ENCODE measurements at regions not wholly inside any gene's neighbourhood (a gene's known extent, or its start where the extent isn't known, plus 50 kb on each side); places are given as distances from the start of the nearest gene placed in this dataset.
A peak's percentile ranks its signal among the peaks of the same experiment; 100 is the strongest.

DNA sequence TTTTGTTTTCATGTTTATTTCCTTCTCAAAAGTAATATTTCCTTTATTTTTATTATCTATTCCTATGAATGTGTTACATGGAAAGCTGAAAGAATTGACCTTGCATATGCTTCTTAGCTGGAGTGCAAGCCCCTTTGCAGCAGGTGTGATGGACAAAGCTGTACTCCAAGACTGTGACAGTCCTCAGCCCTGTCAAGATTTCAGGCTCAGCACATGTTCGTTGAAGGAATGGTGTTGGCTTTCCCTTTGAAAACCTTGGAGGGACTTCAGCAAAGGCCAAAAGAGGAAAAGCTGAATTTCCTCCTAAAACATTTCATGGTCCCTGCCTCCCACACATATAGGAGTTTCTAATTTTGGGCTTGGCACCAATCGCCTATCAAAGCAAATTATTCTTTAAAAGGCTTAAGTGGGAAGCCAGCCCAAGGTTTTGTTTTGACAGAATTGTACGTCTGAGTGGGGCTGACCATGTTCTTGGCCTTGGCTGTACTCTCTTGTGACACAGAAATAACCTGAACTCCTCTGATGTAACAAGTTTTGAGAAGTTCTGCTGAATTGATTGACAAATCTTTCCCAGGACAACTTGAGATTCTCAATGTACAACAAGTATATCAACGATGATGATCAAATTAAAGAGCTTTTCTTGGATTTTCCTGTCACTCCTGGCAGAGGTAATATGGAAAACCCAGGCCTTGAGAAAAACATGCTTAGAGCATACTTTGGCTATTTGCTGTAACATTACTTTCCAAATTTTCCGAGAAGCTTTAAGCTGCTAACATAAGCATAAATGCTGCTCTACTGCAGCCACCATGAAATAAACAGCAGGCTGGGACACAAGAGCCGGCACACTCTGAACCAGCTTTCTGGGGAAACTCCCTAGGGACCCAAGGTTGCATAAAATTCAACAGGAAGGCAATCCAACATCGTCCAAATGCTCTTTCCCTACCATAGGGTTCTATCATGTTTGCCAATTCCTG lies 135.7 kb upstream of the ZNF648 start:
- Histone ChIP-seq H3K4me3 (no peak overlapping the region), H3K4me1 (no peaks in the 10 kb centered on the region), H3K36me3 (no peaks in the 10 kb centered on the region), H3K27me3 (no peaks in the 10 kb centered on the region), H3K27ac (peak overlapping the region in 3 of 4 donors; percentile 24 to 62 (median 60)), H3K9me3 (no peaks in the 10 kb centered on the region)
- peak in 1 of 3 donors; percentile 58 for DNase-seq
- TF ChIP-seq, protein P1, sequence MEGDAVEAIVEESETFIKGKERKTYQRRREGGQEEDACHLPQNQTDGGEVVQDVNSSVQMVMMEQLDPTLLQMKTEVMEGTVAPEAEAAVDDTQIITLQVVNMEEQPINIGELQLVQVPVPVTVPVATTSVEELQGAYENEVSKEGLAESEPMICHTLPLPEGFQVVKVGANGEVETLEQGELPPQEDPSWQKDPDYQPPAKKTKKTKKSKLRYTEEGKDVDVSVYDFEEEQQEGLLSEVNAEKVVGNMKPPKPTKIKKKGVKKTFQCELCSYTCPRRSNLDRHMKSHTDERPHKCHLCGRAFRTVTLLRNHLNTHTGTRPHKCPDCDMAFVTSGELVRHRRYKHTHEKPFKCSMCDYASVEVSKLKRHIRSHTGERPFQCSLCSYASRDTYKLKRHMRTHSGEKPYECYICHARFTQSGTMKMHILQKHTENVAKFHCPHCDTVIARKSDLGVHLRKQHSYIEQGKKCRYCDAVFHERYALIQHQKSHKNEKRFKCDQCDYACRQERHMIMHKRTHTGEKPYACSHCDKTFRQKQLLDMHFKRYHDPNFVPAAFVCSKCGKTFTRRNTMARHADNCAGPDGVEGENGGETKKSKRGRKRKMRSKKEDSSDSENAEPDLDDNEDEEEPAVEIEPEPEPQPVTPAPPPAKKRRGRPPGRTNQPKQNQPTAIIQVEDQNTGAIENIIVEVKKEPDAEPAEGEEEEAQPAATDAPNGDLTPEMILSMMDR (IDR thresholded peaks at IDR 0.05): no peak
- no peak for TF ChIP-seq POLR2A (IDR thresholded peaks at IDR 0.05)

DNA sequence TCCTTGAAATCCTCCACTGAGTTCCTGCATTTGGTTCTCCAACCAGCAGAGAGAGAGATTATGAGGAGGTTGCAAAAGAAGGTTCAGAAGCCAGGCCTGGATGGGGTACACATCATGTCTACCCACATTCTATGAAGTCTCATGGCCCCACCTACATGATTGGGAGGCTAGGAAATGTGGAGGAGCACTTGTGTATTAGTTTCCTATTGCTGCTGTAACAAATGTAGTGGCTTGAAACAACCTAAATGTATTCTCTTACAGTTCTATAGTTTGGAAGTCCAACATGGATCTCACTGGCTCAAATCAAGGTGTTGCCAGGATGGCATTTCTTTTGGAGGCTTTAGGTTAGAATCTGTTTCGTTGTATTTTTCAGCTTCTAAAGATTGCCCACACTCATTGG lies 134.2 kb upstream of the ZNF648 start:
- Histone ChIP-seq H3K4me1 (no peaks in the 10 kb centered on the region), H3K27me3 (no peaks in the 10 kb centered on the region), H3K9me3 (no peaks in the 10 kb centered on the region), H3K4me3 (no peak overlapping the region), H3K27ac (no peak overlapping the region), H3K36me3 (no peaks in the 10 kb centered on the region)
- no peak for DNase-seq
- TF ChIP-seq, protein P1 (IDR thresholded peaks at IDR 0.05): no peak
- no peak for TF ChIP-seq POLR2A (IDR thresholded peaks at IDR 0.05)

DNA sequence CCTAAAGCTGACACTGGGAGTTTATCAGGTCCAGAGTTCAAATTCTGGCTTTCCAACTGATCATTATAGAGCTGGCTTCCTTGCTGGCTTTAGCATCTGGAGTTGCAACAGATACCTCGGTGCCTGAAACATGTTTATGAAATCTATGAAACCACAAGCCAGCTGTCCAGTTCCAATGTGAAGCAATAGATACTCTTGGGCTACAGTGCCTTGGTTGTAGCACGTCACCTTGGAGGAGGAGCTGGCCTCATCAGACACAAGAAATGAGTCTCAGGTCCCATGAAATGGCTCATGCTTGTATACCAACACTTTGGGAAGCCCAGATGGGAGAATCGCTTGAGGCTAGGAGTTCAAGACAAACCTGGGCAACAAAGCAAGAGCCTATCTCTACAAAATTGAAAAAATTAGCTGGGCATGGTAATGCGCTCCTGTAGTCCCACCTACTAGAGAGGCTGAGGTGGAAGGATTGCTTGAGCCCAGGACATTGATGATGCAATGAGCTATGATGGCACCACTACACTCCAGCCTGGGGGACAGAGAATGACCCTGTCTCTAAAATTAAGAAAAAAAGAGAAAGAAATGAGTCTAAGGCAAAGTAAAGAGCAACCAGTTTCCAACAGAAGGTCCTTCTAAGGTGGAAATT lies 132.5 kb upstream of the ZNF648 start:
- H3K36me3 ChIP-seq: no peaks in the 10 kb centered on the region
- peak in 1 of 3 donors; percentile 70 for DNase-seq

DNA sequence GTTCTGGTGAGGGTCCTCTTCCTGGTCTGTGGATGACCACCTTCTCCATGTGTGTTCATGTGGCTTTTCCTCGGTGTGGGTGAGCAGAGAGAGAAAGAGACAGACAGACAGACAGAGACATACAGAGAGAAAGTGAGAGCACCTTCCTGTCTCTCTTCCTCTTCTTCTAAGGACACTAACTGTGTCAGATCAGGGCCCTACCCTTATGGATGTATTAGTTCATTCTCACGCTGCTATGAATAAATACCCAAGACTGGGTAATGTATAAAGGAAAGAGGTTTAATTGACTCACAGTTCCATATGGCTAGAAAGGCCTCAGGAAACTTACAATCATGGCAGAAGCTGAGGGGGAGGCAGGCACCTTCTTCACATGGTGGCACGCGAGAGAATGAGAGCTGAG lies 131.5 kb upstream of the ZNF648 start:
- TF ChIP-seq, protein P1 (IDR thresholded peaks at IDR 0.05): no peak
- no peak for TF ChIP-seq POLR2A (IDR thresholded peaks at IDR 0.05)
- Histone ChIP-seq H3K27ac (no peak overlapping the region), H3K4me1 (no peaks in the 10 kb centered on the region), H3K36me3 (no peaks in the 10 kb centered on the region), H3K27me3 (no peaks in the 10 kb centered on the region), H3K9me3 (no peaks in the 10 kb centered on the region), H3K4me3 (no peak overlapping the region)
- DNase-seq: no peak

More for the DNA sequence above, 132.5 kb upstream of the ZNF648 start:
- H3K9me3 ChIP-seq: no peaks in the 10 kb centered on the region
- H3K4me3 ChIP-seq: no peak overlapping the region
- no peak for TF ChIP-seq POLR2A (IDR thresholded peaks at IDR 0.05)
- TF ChIP-seq, protein P1 (IDR thresholded peaks at IDR 0.05): no peak
- no peaks in the 10 kb centered on the region for H3K27me3 ChIP-seq
- no peak overlapping the region for H3K27ac ChIP-seq
- no peaks in the 10 kb centered on the region for H3K4me1 ChIP-seq

DNA sequence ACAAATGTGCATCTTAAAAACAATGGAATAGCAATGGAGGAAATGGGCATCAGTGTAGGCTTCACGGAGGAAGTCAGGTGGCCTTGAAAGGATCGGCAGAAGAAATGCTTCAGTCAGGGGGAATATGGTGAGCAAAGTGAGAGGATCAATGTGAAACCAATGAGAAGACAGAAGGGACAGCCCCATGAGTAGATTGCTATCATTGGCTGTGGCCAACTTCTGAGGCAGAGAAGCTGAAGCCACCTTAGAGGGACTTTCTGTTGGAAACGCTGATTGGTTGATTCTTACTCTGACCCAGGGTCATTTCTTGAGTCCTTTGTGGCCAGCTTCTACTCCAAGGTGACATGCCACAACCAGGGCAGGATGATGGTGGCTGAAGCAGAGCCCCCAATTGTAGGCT lies 130.7 kb upstream of the ZNF648 start:
- TF ChIP-seq POLR2A (IDR thresholded peaks at IDR 0.05): no peak
- TF ChIP-seq, protein P1 (IDR thresholded peaks at IDR 0.05): no peak
- Histone ChIP-seq H3K4me3 (no peak overlapping the region), H3K27me3 (no peaks in the 10 kb centered on the region), H3K27ac (no peak overlapping the region), H3K36me3 (no peaks in the 10 kb centered on the region), H3K9me3 (no peaks in the 10 kb centered on the region), H3K4me1 (no peaks in the 10 kb centered on the region)
- DNase-seq: no peak

Measured in Peyer's patch (tissue), 4 donors.